CMK (cell line): ENCODE measurements at regions not wholly inside any gene's neighbourhood (a gene's known extent, or its start where the extent isn't known, plus 50 kb on each side); places are given as distances from the start of the nearest gene placed in this dataset.
"Not testable (repeated sequence)": the region's sequence is repeated elsewhere in the genome, so short reads cannot be mapped to it uniquely, and the experiment has no call there.

Source experiments
- DNase-seq: peaks from one replicate; pipeline ENCODE4 v3.0.0-alpha.2; 2010; ENCODE audit warnings: low read depth

GRCh38 chr3:151675858-151676615 lies 57.7 kb upstream of the AADACL2 start:
- DNase-seq, result no peak

- peak; percentile 79 for DNase-seq
These were observed 59.8 kb upstream of the AADACL2 start for GRCh38 chr3:151673974-151674373.

GRCh38 chr3:151667762-151668161 lies 66.0 kb upstream of the AADACL2 start:
- DNase-seq, result not testable (repeated sequence)

- no peak for DNase-seq
These were observed 72.8 kb upstream of the AADACL2 start for GRCh38 chr3:151660885-151661284.

- DNase-seq, result no peak
These were observed 88.7 kb upstream of the AADACL2 start for GRCh38 chr3:151644986-151645385.

GRCh38 chr3:151644020-151644620 lies 89.6 kb upstream of the AADACL2 start:
- no peak for DNase-seq

- no peak for DNase-seq
These were observed 94.3 kb upstream of the AADACL2 start for GRCh38 chr3:151639418-151639740.

- no peak for DNase-seq
These were observed 94.9 kb upstream of the AADACL2 start for GRCh38 chr3:151638555-151639417.

- DNase-seq, result no peak
These were observed 97.8 kb upstream of the AADACL2 start for GRCh38 chr3:151635905-151636304.

GRCh38 chr3:151631946-151632345 lies 101.8 kb upstream of the AADACL2 start:
- no peak for DNase-seq

GRCh38 chr3:151630938-151631441 lies 102.7 kb upstream of the AADACL2 start:
- no peak for DNase-seq

GRCh38 chr3:151630035-151630434 lies 103.7 kb upstream of the AADACL2 start:
- no peak for DNase-seq

- no peak for DNase-seq
These were observed 108.1 kb upstream of the AADACL2 start for GRCh38 chr3:151625586-151625985.

- DNase-seq, result no peak
These were observed 108.6 kb upstream of the AADACL2 start for GRCh38 chr3:151625086-151625485.

GRCh38 chr3:151620071-151620470 lies 113.7 kb upstream of the AADACL2 start:
- DNase-seq, result no peak

GRCh38 chr3:151615464-151615863 lies 118.3 kb upstream of the AADACL2 start:
- DNase-seq, result no peak

- no peak for DNase-seq
These were observed 121.6 kb upstream of the AADACL2 start for GRCh38 chr3:151612115-151612514.

GRCh38 chr3:151611419-151611818 lies 122.3 kb upstream of the AADACL2 start:
- no peak for DNase-seq

GRCh38 chr3:151609491-151609890 lies 124.2 kb upstream of the AADACL2 start:
- no peak for DNase-seq

GRCh38 chr3:151604891-151605290 lies 128.8 kb upstream of the AADACL2 start:
- no peak for DNase-seq

GRCh38 chr3:151600783-151601182 lies 132.9 kb upstream of the AADACL2 start:
- no peak for DNase-seq

GRCh38 chr3:151599103-151599672 lies 134.5 kb upstream of the AADACL2 start:
- no peak for DNase-seq
